Mesenchymal stem cell (in vitro differentiated cells and primary cell): ENCODE measurements at regions not wholly inside any gene's neighbourhood (a gene's known extent, or its start where the extent isn't known, plus 50 kb on each side); places are given as distances from the start of the nearest gene placed in this dataset.

ENCODE experiments used
- DNase-seq: peaks from one replicate; pipeline ENCODE4 v3.0.0-alpha.2; 2013
- H2AFZ ChIP-seq: one replicate; pipeline ENCODE4 v1.6.1; 2013; ENCODE audit warnings: low read depth, mild to moderate bottlenecking, control low read depth, inconsistent platforms, low read length, moderate library complexity
- H2AK5ac ChIP-seq: 2 replicates; pipeline ENCODE4 v1.6.1; 2013; ENCODE audit warnings: low read length, moderate library complexity, mild to moderate bottlenecking, inconsistent platforms; ENCODE audit not compliant: severe bottlenecking
- H2BK120ac ChIP-seq: one replicate; pipeline ENCODE4 v1.6.1; 2013; ENCODE audit warnings: low read depth, mild to moderate bottlenecking, inconsistent platforms, low read length, moderate library complexity
- H2BK12ac ChIP-seq, 2 experiments: one replicate each; pipeline ENCODE4 v1.6.1; 2013; ENCODE audit warnings: inconsistent platforms in 2 of 2, low read length in 2 of 2, mild to moderate bottlenecking in 2 of 2, moderate library complexity in 2 of 2, control low read depth in 1 of 2
- H2BK15ac ChIP-seq: one replicate; pipeline ENCODE4 v1.6.1; 2013; ENCODE audit warnings: mild to moderate bottlenecking, low read depth, inconsistent platforms; ENCODE audit not compliant: poor library complexity, severe bottlenecking
- H2BK5ac ChIP-seq: 2 replicates; pipeline ENCODE4 v1.6.1; 2013; ENCODE audit warnings: low read depth, mild to moderate bottlenecking, low read length, control low read depth, inconsistent platforms; ENCODE audit not compliant: poor library complexity, severe bottlenecking
- H3K14ac ChIP-seq, 2 experiments: one replicate each; pipeline ENCODE4 v1.6.1; 2013; ENCODE audit warnings: inconsistent platforms in 2 of 2, low read length in 2 of 2, control low read depth in 1 of 2, mild to moderate bottlenecking in 1 of 2, moderate library complexity in 1 of 2
- H3K18ac ChIP-seq, 2 experiments: one replicate each; pipeline ENCODE4 v1.6.1; 2013; ENCODE audit warnings: inconsistent platforms in 2 of 2, low read length in 2 of 2, control low read depth in 1 of 2, low read depth in 1 of 2, mild to moderate bottlenecking in 1 of 2
- H3K23ac ChIP-seq, 2 experiments: one replicate each; pipeline ENCODE4 v1.6.1; 2013; ENCODE audit warnings: inconsistent platforms in 2 of 2, low read length in 2 of 2, mild to moderate bottlenecking in 2 of 2, moderate library complexity in 2 of 2, control low read depth in 1 of 2
- H3K27ac ChIP-seq: 2 replicates; pipeline ENCODE4 v1.5.1; 2013; ENCODE audit warnings: mild to moderate bottlenecking, moderate library complexity, low read length, control low read depth, inconsistent platforms; ENCODE audit not compliant: poor library complexity, severe bottlenecking
- H3K27me3 ChIP-seq, 2 experiments: 2 replicates each; pipeline versions ENCODE4 v1.6.1 to v1.7.0; 2013; ENCODE audit warnings: low read length in 2 of 2, mild to moderate bottlenecking in 2 of 2, moderate library complexity in 2 of 2, control low read depth in 1 of 2, inconsistent platforms in 1 of 2; ENCODE audit not compliant: control insufficient read depth in 1 of 2, insufficient read depth in 1 of 2
- H3K36me3 ChIP-seq, 2 experiments: 2 replicates each; pipeline versions ENCODE4 v1.6.1 to v1.7.0; 2013; ENCODE audit warnings: low read length in 2 of 2, control low read depth in 1 of 2, inconsistent platforms in 1 of 2, low read depth in 1 of 2, mild to moderate bottlenecking in 1 of 2; ENCODE audit not compliant: insufficient read depth in 2 of 2, control insufficient read depth in 1 of 2
- H3K4ac ChIP-seq, 2 experiments: one replicate each; pipeline ENCODE4 v1.6.1; 2013; ENCODE audit warnings: inconsistent platforms in 2 of 2, low read length in 2 of 2, mild to moderate bottlenecking in 2 of 2, moderate library complexity in 2 of 2, control low read depth in 1 of 2, low read depth in 1 of 2
- H3K4me1 ChIP-seq: 2 replicates; pipeline ENCODE4 v1.6.1; 2013; ENCODE audit warnings: low read depth, low read length, control low read depth; ENCODE audit not compliant: control insufficient read depth, insufficient read depth
- H3K4me2 ChIP-seq: 2 replicates; pipeline ENCODE4 v1.6.1; 2013; ENCODE audit warnings: low read length, mild to moderate bottlenecking, inconsistent platforms; ENCODE audit not compliant: poor library complexity, severe bottlenecking
- H3K4me3 ChIP-seq, 2 experiments: 2 replicates each; pipeline versions ENCODE4 v1.5.1 to v1.7.0; 2013; ENCODE audit warnings: low read length in 2 of 2, mild to moderate bottlenecking in 2 of 2, control low read depth in 1 of 2, low read depth in 1 of 2; ENCODE audit not compliant: insufficient read depth in 1 of 2
- H3K79me1 ChIP-seq: replicated peaks from 2 replicates; pipeline ENCODE4 v1.6.1; 2013; ENCODE audit warnings: mild to moderate bottlenecking, control low read depth, low read length, inconsistent platforms; ENCODE audit not compliant: poor library complexity, severe bottlenecking
- H3K9ac ChIP-seq: 2 replicates; pipeline ENCODE4 v1.7.0; 2013; ENCODE audit warnings: mild to moderate bottlenecking, low read length, moderate library complexity
- H3K9me3 ChIP-seq: 2 replicates; pipeline ENCODE4 v1.7.0; 2013; ENCODE audit warnings: mild to moderate bottlenecking, low read length; ENCODE audit not compliant: control insufficient read depth
- H4K8ac ChIP-seq: one replicate; pipeline ENCODE4 v1.6.1; 2013; ENCODE audit warnings: inconsistent platforms, mild to moderate bottlenecking, low read length, moderate library complexity
- H4K91ac ChIP-seq: one replicate; pipeline ENCODE4 v1.6.1; 2013; ENCODE audit warnings: mild to moderate bottlenecking, low read length, inconsistent platforms
- WGBS: methylation state at CpG from one replicate; pipeline ENCODE4 v1.1.7; 2013; ENCODE audit warnings: mixed read lengths; 5-methylcytosine and 5-hydroxymethylcytosine counted together

GRCh38 chr21:22083899-22084298 lies 1085.7 kb downstream of the NCAM2 start:
- no peaks in the 10 kb centered on the region for H3K4me1 ChIP-seq
- no peak overlapping the region for H2BK15ac ChIP-seq
- no peak overlapping the region for H4K91ac ChIP-seq
- H3K23ac ChIP-seq: no peak overlapping the region
- H3K4me2 ChIP-seq: no peak overlapping the region
- H2AFZ ChIP-seq: no peak overlapping the region
- H2BK5ac ChIP-seq: no peak overlapping the region
- H3K9ac ChIP-seq: no peak overlapping the region
- no peak overlapping the region for H2BK120ac ChIP-seq
- no peaks in the 10 kb centered on the region for H3K36me3 ChIP-seq
- no peak overlapping the region for H3K18ac ChIP-seq
- WGBS: 33% methylated on average over 1 of the region's 3 CpGs
- no peaks in the 10 kb centered on the region for H3K27me3 ChIP-seq
- DNase-seq: no peak
- H3K4ac ChIP-seq: no peak overlapping the region
- H2BK12ac ChIP-seq: no peak overlapping the region
- H3K14ac ChIP-seq: no peak overlapping the region
- no peaks in the 10 kb centered on the region for H3K79me1 ChIP-seq
- no peak overlapping the region for H3K4me3 ChIP-seq
- peaks cover 2% of the 10 kb centered on the region for H3K9me3 ChIP-seq
- no peak overlapping the region for H4K8ac ChIP-seq
- no peak overlapping the region for H2AK5ac ChIP-seq
- no peak overlapping the region for H3K27ac ChIP-seq

- Histone ChIP-seq H3K9ac (no peak overlapping the region), H2BK5ac (no peak overlapping the region), H4K91ac (no peak overlapping the region), H3K18ac (no peak overlapping the region), H2BK120ac (no peak overlapping the region), H3K9me3 (peaks cover 3% of the 10 kb centered on the region), H2AFZ (no peak overlapping the region), H3K14ac (no peak overlapping the region), H3K27me3 (no peaks in the 10 kb centered on the region), H2AK5ac (no peak overlapping the region), H3K36me3 (no peaks in the 10 kb centered on the region), H3K4me3 (no peak overlapping the region), H2BK12ac (no peak overlapping the region), H2BK15ac (no peak overlapping the region), H3K4ac (no peak overlapping the region), H3K27ac (no peak overlapping the region), H3K4me2 (no peak overlapping the region), H3K79me1 (no peaks in the 10 kb centered on the region), H3K4me1 (no peaks in the 10 kb centered on the region), H4K8ac (no peak overlapping the region), H3K23ac (no peak overlapping the region)
- WGBS: no CpG with 5 or more reads among the region's 1 CpG
- no peak for DNase-seq
These were observed 1098.1 kb downstream of the NCAM2 start for GRCh38 chr21:22096314-22096713.

GRCh38 chr21:22106720-22107410 lies 1108.7 kb downstream of the NCAM2 start:
- Histone ChIP-seq H3K4ac (no peak overlapping the region), H3K4me2 (no peak overlapping the region), H3K18ac (no peak overlapping the region), H3K36me3 (no peaks in the 10 kb centered on the region), H3K14ac (no peak overlapping the region), H2BK15ac (no peak overlapping the region), H2AFZ (no peak overlapping the region), H3K9ac (no peak overlapping the region), H2AK5ac (no peak overlapping the region), H4K8ac (no peak overlapping the region), H4K91ac (no peak overlapping the region), H3K79me1 (no peaks in the 10 kb centered on the region), H3K27ac (no peak overlapping the region), H3K27me3 (no peaks in the 10 kb centered on the region), H2BK120ac (no peak overlapping the region), H3K4me1 (no peaks in the 10 kb centered on the region), H3K4me3 (no peak overlapping the region), H2BK5ac (no peak overlapping the region), H3K9me3 (peaks cover 13% of the 10 kb centered on the region), H2BK12ac (no peak overlapping the region), H3K23ac (no peak overlapping the region)
- 43% methylated on average over 1 of the region's 2 CpGs for WGBS
- DNase-seq: no peak

- Histone ChIP-seq H3K4me1 (no peaks in the 10 kb centered on the region), H3K4me3 (no peak overlapping the region), H3K14ac (no peak overlapping the region), H2BK12ac (no peak overlapping the region), H3K27me3 (no peaks in the 10 kb centered on the region), H3K9me3 (no peaks in the 10 kb centered on the region), H2BK15ac (no peak overlapping the region), H4K8ac (no peak overlapping the region), H2AK5ac (no peak overlapping the region), H4K91ac (no peak overlapping the region), H3K18ac (no peak overlapping the region), H3K9ac (no peak overlapping the region), H3K27ac (no peak overlapping the region), H3K4me2 (no peak overlapping the region), H2BK5ac (no peak overlapping the region), H3K36me3 (no peaks in the 10 kb centered on the region), H2AFZ (no peak overlapping the region), H3K23ac (no peak overlapping the region), H3K79me1 (no peaks in the 10 kb centered on the region), H3K4ac (no peak overlapping the region), H2BK120ac (no peak overlapping the region)
- WGBS: no CpG with 5 or more reads among the region's 2 CpGs
- DNase-seq: no peak
These were observed 1117.5 kb downstream of the NCAM2 start for GRCh38 chr21:22115746-22116145.
